Heart left ventricle (tissue), 16 donors: ENCODE measurements at regions not wholly inside any gene's neighbourhood (a gene's known extent, or its start where the extent isn't known, plus 50 kb on each side); places are given as distances from the start of the nearest gene placed in this dataset.
A peak's percentile ranks its signal among the peaks of the same experiment; 100 is the strongest.
"Not testable (repeated sequence)": the region's sequence is repeated elsewhere in the genome, so short reads cannot be mapped to it uniquely, and the experiment has no call there.

Experiments
- ATAC-seq, 4 donors: fragments of 200-7000 bp; cut with Tn5 transposase; one replicate each; pipeline ENCODE4 v1.9.1; 2020 to 2022; ENCODE audit warnings: moderate library complexity in 4 of 4, mild to moderate bottlenecking in 3 of 4, moderate number of reproducible peaks in 1 of 4
- DNase-seq, 5 donors: peaks; one replicate each; pipeline ENCODE4 v3.0.0-alpha.2; 2020
- H3K27ac ChIP-seq, 12 donors: fragments of 200-600 bp; sonication (generic) in 4 of 12; one replicate each; pipeline versions ENCODE4 v1.5.0 to v1.8.0; 2016 to 2022; ENCODE audit warnings: mild to moderate bottlenecking in 2 of 12
- H3K27me3 ChIP-seq, 9 donors: fragments of 200-600 bp; sonication (generic) in 2 of 9; one replicate each; pipeline versions ENCODE4 v1.5.1 to v1.8.0; 2016 to 2022; ENCODE audit warnings: mild to moderate bottlenecking in 3 of 9
- H3K36me3 ChIP-seq, 9 donors: fragments of 200-600 bp; sonication (generic) in 2 of 9; one replicate each; pipeline versions ENCODE4 v1.5.0 to v1.8.0; 2018 to 2022; ENCODE audit warnings: mild to moderate bottlenecking in 2 of 9
- H3K4me1 ChIP-seq, 12 donors: fragments of 200-600 bp; sonication (generic) in 4 of 12; one replicate each; pipeline versions ENCODE4 v1.5.0 to v1.8.0; 2016 to 2022; ENCODE audit warnings: mild to moderate bottlenecking in 3 of 12
- H3K4me3 ChIP-seq, 12 donors: fragments of 200-600 bp; sonication (generic) in 4 of 12; one replicate each; pipeline versions ENCODE4 v1.5.0 to v1.8.0; 2017 to 2022; ENCODE audit warnings: mild to moderate bottlenecking in 9 of 12, moderate library complexity in 4 of 12
- H3K9me3 ChIP-seq, 12 donors: fragments of 200-600 bp; sonication (generic) in 4 of 12; one replicate each; pipeline versions ENCODE4 v1.5.0 to v1.8.0; 2016 to 2022; ENCODE audit warnings: mild to moderate bottlenecking in 1 of 12
- CTCF ChIP-seq, 12 donors: fragments of 200-600 bp; sonication (generic) in 4 of 12; IDR thresholded peaks; one replicate each; pipeline versions ENCODE4 v1.5.0 to v1.8.0; 2018 to 2022; ENCODE audit warnings: antibody characterized with exemption in 12 of 12, mild to moderate bottlenecking in 5 of 12
- POLR2A ChIP-seq, 2 donors: fragments of 450-650 bp; IDR thresholded peaks; one replicate each; pipeline ENCODE4 v1.6.1; 2017; ENCODE audit warnings: antibody characterized with exemption in 2 of 2, mild to moderate bottlenecking in 2 of 2, moderate library complexity in 2 of 2
- WGBS, 4 donors: extraction: QIAGEN DNeasy Blood & Tissue Kit in 2 of 4; methylation state at CpG; one replicate each; pipeline versions ENCODE4 v1.1.5 to v1.1.7; 2013 to 2018; 5-methylcytosine and 5-hydroxymethylcytosine counted together
- intact Hi-C, 10 donors: fragments of 100-400 bp; cut with DNase I; formaldehyde crosslinking; loops; one replicate each; pipeline versions ENCODE4 v1.11.1 to v1.14.2; 2022
- donor health status: ischemic (EF 13 %, LVEDD 7.1; RV severe dilation, severe dysfunction).
- donor health status: healthy with polysubstance abuse.
- donor health status: DM: no; HTN: yes; CAD: no.
- donor health status: DM: no; HTN: no; CAD: no.
- donor health status: ischemic (EF 25% LVEDD 6.9; RV normal size, moderate dysfunction).
- donor health status: ischemic (EF 25% LVEDD 5.7; RV mildly dilated, moderate dysfunction).
- donor health status: healthy.
- donor health status: DM: yes; HTN: yes; CAD: no.
- donor health status: ischemic (EF 35%, LVEDD 5.7; RV mildly dilated, moderate dysfunction).
- donor health status: nonischemic (EF 11% LVEDD 7.7; RV severe dilation, severe dysfunction).
- donor health status: DM: yes; HTN: yes; CAD: no.
- donor health status: PGD.
- donor health status: ischemic (EF 29% LVEDD 5.4; RV normal size, mild dysfunction).
- donor health status: nonischemic (EF 23%, LVEDD 6.1; RV moderate dilation, normal function).

- Histone ChIP-seq H3K4me1 (peaks cover 0 to 9% (median 0%) of the 10 kb centered on the region in 12 donors), H3K36me3 (no peaks in the 10 kb centered on the region), H3K4me3 (no peak overlapping the region), H3K9me3 (peaks cover 0 to 17% (median 4%) of the 10 kb centered on the region in 12 donors), H3K27me3 (no peaks in the 10 kb centered on the region), H3K27ac (peak overlapping the region in 3 of 12 donors; percentile 6 to 44 (median 38))
- intact Hi-C loops, result loop anchor here in 2 of 10 donors (10.0 kb wide), 2 partner anchors 280 to 370 kb away; partner anchors contain the start of gene TGFBR2 (in 1 of the 2)
- WGBS, 4 donors, result 33 to 57% (median 48%) methylated on average over 1 of the region's 1 CpG
- peak in 3 of 4 donors; percentile 50 to 74 (median 72) for ATAC-seq
- DNase-seq, result no peak
- TF ChIP-seq POLR2A (IDR thresholded peaks at IDR 0.05), result no peak
- no peak for TF ChIP-seq CTCF (IDR thresholded peaks at IDR 0.05)
These were observed 281.8 kb upstream of the TGFBR2 start for GRCh38 chr3:30324587-30324986.

- H3K27me3 ChIP-seq, H3K4me3 ChIP-seq, H3K36me3 ChIP-seq, H3K9me3 ChIP-seq, H3K27ac ChIP-seq, DNase-seq, H3K4me1 ChIP-seq, ATAC-seq: not testable (repeated sequence)
- intact Hi-C loops, result loop anchor here in 2 of 10 donors (10.0 kb wide), 2 partner anchors 277 to 367 kb away; partner anchors contain the start of gene TGFBR2 (in 1 of the 2)
- WGBS, 4 donors, result 84 to 100% (median 90%) methylated on average over 1 of the region's 1 CpG
These were observed 278.4 kb upstream of the TGFBR2 start for GRCh38 chr3:30327976-30328375.

- not testable (repeated sequence) for H3K4me1 ChIP-seq, H3K27ac ChIP-seq, H3K9me3 ChIP-seq, ATAC-seq, H3K27me3 ChIP-seq, H3K36me3 ChIP-seq, DNase-seq, H3K4me3 ChIP-seq
- intact Hi-C loops, result loop anchor here in 2 of 10 donors (10.0 kb wide), 2 partner anchors 276 to 366 kb away; partner anchors contain the start of gene TGFBR2 (in 1 of the 2)
- WGBS, 4 donors, result 81 to 91% (median 90%) methylated on average over 2 of the region's 2 CpGs
These were observed 277.5 kb upstream of the TGFBR2 start for GRCh38 chr3:30328935-30329334.

- H3K27ac ChIP-seq, result no peak overlapping the region
- 46 to 91% (median 80%) methylated on average over 2 of the region's 2 CpGs for WGBS, 4 donors
- DNase-seq (no peak), ATAC-seq (no peak)
- H3K27me3 ChIP-seq, result no peaks in the 10 kb centered on the region
- no peaks in the 10 kb centered on the region for H3K4me1 ChIP-seq
- no peak for TF ChIP-seq CTCF (IDR thresholded peaks at IDR 0.05)
- no peak for TF ChIP-seq POLR2A (IDR thresholded peaks at IDR 0.05)
- H3K4me3 ChIP-seq, result no peak overlapping the region
- no peaks in the 10 kb centered on the region for H3K36me3 ChIP-seq
- intact Hi-C loops, result no loop called here
- H3K9me3 ChIP-seq, result no peaks in the 10 kb centered on the region
These were observed 274.9 kb upstream of the TGFBR2 start for GRCh38 chr3:30331519-30331918.

- peak in 1 of 4 donors; percentile 16 for ATAC-seq
- intact Hi-C loops, result no loop called here
- H3K27ac ChIP-seq, result no peak overlapping the region
- no peaks in the 10 kb centered on the region for H3K36me3 ChIP-seq
- DNase-seq, result peak in 1 of 5 donors; percentile 28
- H3K4me3 ChIP-seq, result no peak overlapping the region
- no peaks in the 10 kb centered on the region for H3K9me3 ChIP-seq
- WGBS, 4 donors, result 61 to 75% (median 72%) methylated on average over 10 of the region's 10 CpGs
- TF ChIP-seq CTCF (IDR thresholded peaks at IDR 0.05) (no peak), POLR2A (IDR thresholded peaks at IDR 0.05) (no peak)
- no peaks in the 10 kb centered on the region for H3K4me1 ChIP-seq
- H3K27me3 ChIP-seq, result no peaks in the 10 kb centered on the region
These were observed 274.0 kb upstream of the TGFBR2 start for GRCh38 chr3:30332196-30333021.
